LNCAP (cell line): ENCODE measurements at regions not wholly inside any gene's neighbourhood (a gene's known extent, or its start where the extent isn't known, plus 50 kb on each side); places are given as distances from the start of the nearest gene placed in this dataset.

Experiments used
- TF ChIP-seq, protein P1 (sequence below): fragments of 450-650 bp; IDR thresholded peaks from 2 replicates; pipeline ENCODE4 v1.5.1; 2017; ENCODE audit warnings: mild to moderate bottlenecking

DNA sequence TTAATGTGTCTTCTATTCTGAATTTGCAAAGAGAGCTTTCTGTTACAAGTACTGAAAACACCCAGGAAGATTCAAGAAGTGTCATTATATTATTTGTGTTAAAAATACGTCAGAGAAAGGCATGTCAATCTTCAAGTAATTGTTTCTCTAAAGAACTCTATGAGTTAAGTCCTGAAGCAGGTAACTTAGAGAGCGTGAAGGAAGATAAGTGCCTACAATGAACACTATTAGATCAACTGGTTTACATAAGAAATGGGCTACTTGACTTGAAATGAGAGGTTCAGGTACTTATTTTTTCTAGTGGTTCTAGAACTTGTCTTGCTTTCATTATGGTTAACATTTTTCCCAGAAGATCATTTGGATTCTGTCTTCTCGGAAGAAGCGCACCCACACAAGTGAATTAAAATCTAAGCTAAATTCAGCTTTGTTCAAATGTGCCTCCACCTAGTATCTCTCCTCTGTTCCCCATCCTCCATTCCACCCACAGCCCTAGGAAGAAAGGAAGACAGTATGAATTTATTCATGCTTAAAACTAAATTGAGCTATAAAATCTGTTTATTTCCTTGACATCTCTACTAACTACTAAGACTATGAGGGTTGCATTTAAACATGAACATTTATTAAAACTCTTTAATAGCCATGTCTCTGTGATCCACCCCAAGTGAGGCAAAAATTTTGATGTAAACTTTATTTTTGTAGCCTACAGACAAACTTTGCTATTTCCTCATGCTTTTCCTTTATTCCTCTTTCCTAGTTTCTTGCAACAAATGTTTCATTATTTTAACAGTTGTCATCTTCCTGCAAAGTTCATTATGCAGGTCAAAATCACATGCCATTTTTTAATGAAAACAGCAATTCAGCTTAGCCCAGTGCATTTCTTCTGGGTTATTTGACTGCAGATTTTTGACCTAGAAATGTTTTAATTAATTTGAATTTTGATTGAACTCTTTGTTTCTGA lies 206.8 kb downstream of the KCNJ2 start:
- TF ChIP-seq, protein P1, sequence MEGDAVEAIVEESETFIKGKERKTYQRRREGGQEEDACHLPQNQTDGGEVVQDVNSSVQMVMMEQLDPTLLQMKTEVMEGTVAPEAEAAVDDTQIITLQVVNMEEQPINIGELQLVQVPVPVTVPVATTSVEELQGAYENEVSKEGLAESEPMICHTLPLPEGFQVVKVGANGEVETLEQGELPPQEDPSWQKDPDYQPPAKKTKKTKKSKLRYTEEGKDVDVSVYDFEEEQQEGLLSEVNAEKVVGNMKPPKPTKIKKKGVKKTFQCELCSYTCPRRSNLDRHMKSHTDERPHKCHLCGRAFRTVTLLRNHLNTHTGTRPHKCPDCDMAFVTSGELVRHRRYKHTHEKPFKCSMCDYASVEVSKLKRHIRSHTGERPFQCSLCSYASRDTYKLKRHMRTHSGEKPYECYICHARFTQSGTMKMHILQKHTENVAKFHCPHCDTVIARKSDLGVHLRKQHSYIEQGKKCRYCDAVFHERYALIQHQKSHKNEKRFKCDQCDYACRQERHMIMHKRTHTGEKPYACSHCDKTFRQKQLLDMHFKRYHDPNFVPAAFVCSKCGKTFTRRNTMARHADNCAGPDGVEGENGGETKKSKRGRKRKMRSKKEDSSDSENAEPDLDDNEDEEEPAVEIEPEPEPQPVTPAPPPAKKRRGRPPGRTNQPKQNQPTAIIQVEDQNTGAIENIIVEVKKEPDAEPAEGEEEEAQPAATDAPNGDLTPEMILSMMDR = no peak

DNA sequence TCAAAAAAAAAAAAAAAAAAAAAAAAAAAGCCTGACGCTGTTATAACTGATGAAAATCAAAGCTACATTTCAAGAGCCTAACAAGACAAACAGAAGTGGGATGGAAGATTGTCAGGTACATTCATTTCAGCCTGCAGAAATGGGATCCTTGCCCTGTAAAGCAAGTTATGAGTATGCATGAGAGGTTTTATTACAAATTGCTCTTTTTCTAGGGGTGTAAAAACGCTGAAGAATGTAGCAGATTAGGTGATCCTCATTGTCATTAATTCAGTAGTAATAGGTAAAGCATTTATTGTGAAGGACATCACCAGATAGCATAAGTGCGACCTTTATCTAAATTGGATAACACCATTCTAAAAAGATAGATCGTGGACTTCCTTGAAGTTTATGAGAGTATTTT lies 208.3 kb downstream of the KCNJ2 start:
- TF ChIP-seq, protein P1 = no peak

DNA sequence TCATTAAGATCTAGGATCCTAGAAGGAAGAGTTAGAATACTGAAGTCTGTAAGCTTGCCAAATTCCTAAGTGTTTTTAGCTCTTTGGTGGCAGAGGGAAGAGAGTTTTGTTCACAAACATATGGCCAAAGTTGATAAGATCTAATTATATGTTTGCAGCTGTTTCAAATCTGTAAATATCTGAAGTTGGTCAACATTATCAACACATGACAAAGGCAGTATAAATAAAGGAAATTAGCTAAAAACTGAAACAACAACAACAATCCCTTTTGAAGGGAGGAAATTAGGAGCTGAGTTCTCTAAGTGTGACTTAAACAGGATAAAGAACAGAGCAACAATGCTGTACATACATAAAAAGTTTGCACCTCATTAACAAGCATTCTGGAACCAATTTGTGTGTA lies 208.7 kb downstream of the KCNJ2 start:
- TF ChIP-seq, protein P1 = no peak

DNA sequence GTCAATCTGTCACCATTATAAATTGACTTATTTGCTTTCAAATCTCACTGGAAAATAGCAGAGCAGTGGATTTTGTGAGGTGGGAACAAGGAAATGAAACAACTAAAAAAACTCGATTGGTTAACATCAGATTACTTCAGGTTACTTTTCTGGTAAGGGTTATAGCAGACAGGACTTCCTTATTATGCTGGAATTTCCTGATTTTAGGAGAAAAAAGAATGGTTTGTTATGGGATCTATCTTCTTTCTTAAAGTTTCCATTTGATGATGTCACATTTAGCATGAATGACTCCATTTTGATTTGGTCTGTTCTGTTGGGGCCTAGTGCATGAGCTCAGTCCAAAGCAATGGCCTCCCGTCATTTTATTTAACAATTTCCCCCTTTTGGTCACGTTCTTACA lies 210.6 kb downstream of the KCNJ2 start:
- TF ChIP-seq, protein P1 = no peak

DNA sequence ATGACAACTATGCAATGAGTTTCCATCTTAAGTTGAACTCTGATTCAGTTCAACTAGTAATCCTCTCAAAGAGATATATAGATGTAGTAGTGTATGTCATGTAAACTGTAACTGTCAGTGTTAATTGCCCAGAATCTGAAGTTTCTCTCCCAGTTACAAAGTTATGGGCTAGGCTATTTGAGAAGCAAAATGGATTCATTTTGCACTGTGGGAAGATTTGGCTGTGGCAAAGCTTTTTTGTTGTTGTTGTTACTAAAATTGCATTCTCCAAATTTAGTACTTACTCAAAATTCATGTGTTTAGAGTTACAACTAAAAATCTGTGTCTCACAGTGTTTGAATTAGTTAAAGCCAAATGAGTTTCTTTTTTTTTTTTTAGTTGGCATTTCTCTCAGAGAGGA lies 219.0 kb downstream of the KCNJ2 start:
- TF ChIP-seq, protein P1 = no peak

DNA sequence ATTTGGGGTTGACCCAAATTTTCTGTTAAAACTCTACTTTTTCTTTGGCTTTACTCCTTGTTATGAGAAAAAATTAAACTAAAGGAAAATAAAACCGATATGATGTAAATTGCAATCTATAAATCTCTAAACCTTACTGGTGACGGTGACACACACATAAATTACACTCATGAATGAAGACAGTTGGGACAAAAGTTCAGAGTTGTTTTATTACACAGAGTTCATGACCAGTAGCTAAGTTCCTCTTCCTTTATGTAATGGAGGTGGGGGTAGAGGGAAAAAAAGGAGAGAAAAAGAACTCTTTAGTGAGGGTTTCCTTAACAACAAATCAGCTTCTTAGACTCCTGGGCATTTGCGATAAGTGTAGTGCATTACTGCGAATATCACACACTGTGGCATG lies 220.7 kb downstream of the KCNJ2 start:
- TF ChIP-seq, protein P1 = no peak

DNA sequence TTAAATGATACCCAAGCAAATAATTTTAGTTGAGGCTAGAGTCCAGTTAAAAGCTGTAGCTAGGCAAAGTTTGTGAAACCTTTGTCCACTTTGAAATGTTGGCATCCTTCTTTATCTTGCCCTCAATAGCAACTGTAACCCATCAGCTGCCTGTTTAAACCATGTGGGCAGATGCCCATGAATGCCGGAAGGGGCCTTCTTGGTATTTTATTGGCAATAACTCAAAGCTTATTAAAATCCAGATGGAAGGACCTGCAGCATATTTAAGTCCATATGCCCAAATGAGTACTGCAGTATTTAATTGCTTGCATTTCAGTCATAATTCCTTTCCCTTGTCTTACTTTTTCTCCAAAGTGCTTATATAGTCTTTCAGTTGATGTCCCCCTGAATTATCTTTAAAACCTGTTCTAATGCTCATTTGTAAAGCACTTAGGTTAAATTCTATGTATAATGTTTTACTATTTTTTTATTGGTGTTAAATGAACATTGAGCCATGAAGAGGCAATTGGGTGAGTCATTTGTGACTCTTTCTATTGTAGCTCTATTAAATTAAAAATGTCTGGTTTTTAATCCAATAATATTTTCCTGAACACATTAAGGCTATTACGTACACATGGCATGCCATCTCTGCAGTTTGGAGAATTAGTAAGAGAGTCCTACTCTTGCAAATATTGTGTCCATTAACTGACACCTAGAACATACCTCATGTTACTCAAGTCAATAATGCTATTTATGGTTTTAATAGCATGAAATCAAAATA lies 225.3 kb downstream of the KCNJ2 start:
- TF ChIP-seq, protein P1 = no peak
